Glomerular visceral epithelial cell (primary cell): ENCODE measurements at regions not wholly inside any gene's neighbourhood (a gene's known extent, or its start where the extent isn't known, plus 50 kb on each side); places are given as distances from the start of the nearest gene placed in this dataset.

ENCODE experiments used
- DNase-seq: peaks from one replicate; pipeline ENCODE4 v3.0.0-alpha.2; 2016; ENCODE audit errors: extremely low spot score

- DNase-seq = no peak
Observed at GRCh38 chrX:15915959-15916703, 61.5 kb upstream of the AP1S2 start.

- DNase-seq = no peak
Observed at GRCh38 chrX:15914486-15914885, 59.9 kb upstream of the AP1S2 start.

- DNase-seq = no peak
Observed at GRCh38 chrX:15913146-15913545, 58.5 kb upstream of the AP1S2 start.

GRCh38 chrX:15911734-15912550 lies 57.3 kb upstream of the AP1S2 start:
- no peak for DNase-seq

- DNase-seq = no peak
Observed at GRCh38 chrX:15909605-15910004, 55.0 kb upstream of the AP1S2 start.

GRCh38 chrX:15908603-15909290 lies 54.1 kb upstream of the AP1S2 start:
- no peak for DNase-seq

GRCh38 chrX:15906041-15906943 lies 51.7 kb upstream of the AP1S2 start:
- no peak for DNase-seq
